OCI-LY7 (cell line): ENCODE measurements at regions not wholly inside any gene's neighbourhood (a gene's known extent, or its start where the extent isn't known, plus 50 kb on each side); places are given as distances from the start of the nearest gene placed in this dataset.

ENCODE experiments used
- CTCF ChIP-seq: fragments of 200-600 bp; sonication (generic); conservative IDR thresholded peaks from 2 replicates; pipeline ENCODE4 v1.5.1; 2014; ENCODE audit warnings: mild to moderate bottlenecking, antibody characterized with exemption, low read length, moderate library complexity, mixed read lengths
- EZH2phosphoT487 ChIP-seq: fragments of 200-600 bp; sonication (generic); IDR thresholded peaks from 2 replicates; pipeline ENCODE4 v1.6.1; 2018; ENCODE audit warnings: low read depth, borderline replicate concordance, mild to moderate bottlenecking, mixed run types, antibody characterized with exemption, low read length, moderate library complexity, mixed read lengths

- TF ChIP-seq CTCF (no peak), EZH2phosphoT487 (no peak)
Measured at GRCh38 chr15:61640756-61641155, 411.7 kb upstream of the RORA start.
